ENCODE measurements at regions not wholly inside any gene's neighbourhood (a gene's known extent, or its start where the extent isn't known, plus 50 kb on each side); places are given as distances from the start of the nearest gene placed in this dataset.

- DNase-seq, result no peak
- H3K27ac ChIP-seq (replicated peaks), result no peak overlapping the region
- no peak overlapping the region for H3K4me3 ChIP-seq
- TF ChIP-seq CTCF (IDR thresholded peaks at IDR 0.05; ENCODE audit: borderline replicate concordance), result no peak
- H3K36me3 ChIP-seq, result no peaks in the 10 kb centered on the region
- no peaks in the 10 kb centered on the region for H3K27me3 ChIP-seq (ENCODE audit: low read depth)
- intact Hi-C loops (cut with micrococcal nuclease), result no loop called here
- peaks cover 12% of the 10 kb centered on the region for H3K9me3 ChIP-seq (replicated peaks)
- no peaks in the 10 kb centered on the region for H3K4me1 ChIP-seq
Observed at GRCh38 chr7:125857606-125858005, 928.0 kb upstream of the POT1 start.

DNA sequence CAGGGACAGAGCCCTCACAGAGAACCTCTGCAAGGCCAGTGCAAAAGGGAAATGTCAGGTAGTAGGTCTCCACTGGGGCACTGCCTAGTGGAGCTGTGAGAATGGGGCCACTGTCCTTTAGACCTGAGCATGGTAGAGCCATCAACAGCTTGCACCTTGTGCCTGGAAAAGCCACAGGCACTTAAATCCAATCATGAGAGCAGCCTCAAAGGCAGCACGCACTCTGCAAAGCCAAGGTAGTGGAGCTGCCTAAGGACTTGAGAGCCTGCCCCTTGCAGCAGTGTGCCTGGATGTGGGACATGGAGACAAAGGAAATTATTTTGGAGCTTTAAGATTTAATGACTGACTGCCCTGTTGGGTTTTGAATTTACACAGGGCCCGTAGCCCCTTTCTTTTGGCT lies 918.5 kb upstream of the POT1 start:
- intact Hi-C loops (cut with micrococcal nuclease), result no loop called here
- no peak overlapping the region for H3K27ac ChIP-seq (replicated peaks)
- H3K4me1 ChIP-seq, result no peaks in the 10 kb centered on the region
- no peaks in the 10 kb centered on the region for H3K36me3 ChIP-seq
- DNase-seq, result no peak
- no peaks in the 10 kb centered on the region for H3K27me3 ChIP-seq (ENCODE audit: low read depth)
- TF ChIP-seq CTCF (IDR thresholded peaks at IDR 0.05; ENCODE audit: borderline replicate concordance), result no peak
- no peak overlapping the region for H3K4me3 ChIP-seq
- peaks cover 36% of the 10 kb centered on the region for H3K9me3 ChIP-seq (replicated peaks)

DNA sequence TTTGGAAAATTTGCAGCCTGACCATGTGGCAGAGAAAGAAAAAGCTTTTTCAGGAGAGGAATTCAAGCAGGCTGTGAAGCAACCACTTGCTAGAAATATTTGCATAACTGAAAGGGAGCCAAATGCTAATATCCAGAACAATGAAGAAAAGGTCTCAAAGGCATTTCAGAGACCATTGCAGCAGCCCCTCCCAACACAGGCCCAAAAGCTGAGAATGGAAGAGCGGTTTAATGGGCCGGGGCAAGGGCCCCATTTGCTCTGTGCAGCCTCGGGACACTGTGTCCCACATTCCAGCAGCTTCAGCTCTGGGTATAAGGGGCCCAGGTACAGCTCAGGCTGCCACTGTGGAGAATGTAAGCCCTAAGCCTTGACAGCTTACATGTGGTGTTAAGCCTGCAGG lies 918.1 kb upstream of the POT1 start:
- Histone ChIP-seq H3K4me1 (no peaks in the 10 kb centered on the region), H3K27me3 (ENCODE audit: low read depth) (no peaks in the 10 kb centered on the region), H3K9me3 (replicated peaks) (peaks cover 36% of the 10 kb centered on the region), H3K27ac (replicated peaks) (no peak overlapping the region), H3K4me3 (no peak overlapping the region), H3K36me3 (no peaks in the 10 kb centered on the region)
- intact Hi-C loops (cut with micrococcal nuclease), result no loop called here
- no peak for TF ChIP-seq CTCF (IDR thresholded peaks at IDR 0.05; ENCODE audit: borderline replicate concordance)
- no peak for DNase-seq

- no peaks in the 10 kb centered on the region for H3K4me1 ChIP-seq
- TF ChIP-seq CTCF (IDR thresholded peaks at IDR 0.05; ENCODE audit: borderline replicate concordance), result no peak
- peaks cover 36% of the 10 kb centered on the region for H3K9me3 ChIP-seq (replicated peaks)
- H3K4me3 ChIP-seq, result no peak overlapping the region
- intact Hi-C loops (cut with micrococcal nuclease), result no loop called here
- no peaks in the 10 kb centered on the region for H3K27me3 ChIP-seq (ENCODE audit: low read depth)
- H3K36me3 ChIP-seq, result no peaks in the 10 kb centered on the region
- H3K27ac ChIP-seq (replicated peaks), result no peak overlapping the region
- DNase-seq, result no peak
Observed at GRCh38 chr7:125847055-125847454, 917.4 kb upstream of the POT1 start.

DNA sequence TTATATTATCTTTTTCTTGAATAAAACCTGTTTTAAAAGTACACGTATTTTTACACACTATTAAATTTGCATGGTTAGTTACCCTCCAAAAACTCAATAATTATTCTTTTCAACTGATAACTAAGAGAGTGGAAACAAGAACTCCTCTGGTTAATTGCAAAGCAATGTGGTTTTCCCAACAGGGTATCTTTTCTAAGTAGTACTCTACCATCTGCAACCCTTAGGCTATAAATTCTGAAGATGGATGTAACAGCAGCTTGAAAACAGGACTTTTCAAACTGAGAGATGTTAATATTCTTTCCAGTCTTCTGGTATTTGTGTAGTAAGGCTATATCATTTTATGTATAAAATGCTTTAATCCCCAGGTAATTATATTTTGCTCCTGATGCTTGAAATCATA lies 916.1 kb upstream of the POT1 start:
- TF ChIP-seq CTCF (IDR thresholded peaks at IDR 0.05; ENCODE audit: borderline replicate concordance), result no peak
- intact Hi-C loops (cut with micrococcal nuclease), result no loop called here

GRCh38 chr7:125834421-125834820 lies 904.8 kb upstream of the POT1 start:
- Histone ChIP-seq H3K4me3 (no peak overlapping the region), H3K9me3 (replicated peaks) (peaks cover 7% of the 10 kb centered on the region), H3K36me3 (no peaks in the 10 kb centered on the region), H3K27me3 (ENCODE audit: low read depth) (no peaks in the 10 kb centered on the region), H3K27ac (replicated peaks) (no peak overlapping the region), H3K4me1 (no peaks in the 10 kb centered on the region)
- intact Hi-C loops (cut with micrococcal nuclease), result no loop called here
- no peak for TF ChIP-seq CTCF (IDR thresholded peaks at IDR 0.05; ENCODE audit: borderline replicate concordance)
- DNase-seq, result no peak

More for the DNA sequence above, 916.1 kb upstream of the POT1 start:
- Histone ChIP-seq H3K4me3 (no peak overlapping the region), H3K36me3 (no peaks in the 10 kb centered on the region), H3K4me1 (no peaks in the 10 kb centered on the region), H3K27me3 (ENCODE audit: low read depth) (no peaks in the 10 kb centered on the region), H3K9me3 (replicated peaks) (peaks cover 36% of the 10 kb centered on the region), H3K27ac (replicated peaks) (no peak overlapping the region)
- DNase-seq, result no peak
